NCI-H2227 (cell line): ENCODE measurements at regions not wholly inside any gene's neighbourhood (a gene's known extent, or its start where the extent isn't known, plus 50 kb on each side); places are given as distances from the start of the nearest gene placed in this dataset.

ENCODE experiments used
- DNase-seq: peaks from one replicate; lab custom pipeline; 2025; ENCODE audit not compliant: unreplicated experiment; lab: John Stamatoyannopoulos, UW

- no peak for DNase-seq
Observed at GRCh38 chr14:101362529-101363260, 198.6 kb upstream of the DIO3 start.

- no peak for DNase-seq
Observed at GRCh38 chr14:101363261-101363555, 198.1 kb upstream of the DIO3 start.

GRCh38 chr14:101363880-101364391, 197.4 kb upstream of the DIO3 start:
- DNase-seq = no peak

GRCh38 chr14:101364503-101365328, 196.6 kb upstream of the DIO3 start:
- DNase-seq = no peak

- DNase-seq = no peak
Observed at GRCh38 chr14:101365329-101366158, 195.8 kb upstream of the DIO3 start.

GRCh38 chr14:101367421-101368261, 193.7 kb upstream of the DIO3 start:
- DNase-seq = no peak

- no peak for DNase-seq
Observed at GRCh38 chr14:101368629-101369028, 192.7 kb upstream of the DIO3 start.

GRCh38 chr14:101369194-101369915, 191.9 kb upstream of the DIO3 start:
- no peak for DNase-seq

- DNase-seq = no peak
Observed at GRCh38 chr14:101369916-101370592, 191.2 kb upstream of the DIO3 start.

- DNase-seq = no peak
Observed at GRCh38 chr14:101370593-101371569, 190.4 kb upstream of the DIO3 start.

- DNase-seq = no peak
Observed at GRCh38 chr14:101371799-101372793, 189.2 kb upstream of the DIO3 start.

GRCh38 chr14:101372894-101373620, 188.2 kb upstream of the DIO3 start:
- no peak for DNase-seq

GRCh38 chr14:101373690-101374295, 187.5 kb upstream of the DIO3 start:
- DNase-seq = no peak

GRCh38 chr14:101374373-101375338, 186.6 kb upstream of the DIO3 start:
- no peak for DNase-seq

GRCh38 chr14:101377069-101377468, 184.2 kb upstream of the DIO3 start:
- DNase-seq = no peak
